Lower lobe of right lung (tissue), 2 donors: ENCODE measurements at regions not wholly inside any gene's neighbourhood (a gene's known extent, or its start where the extent isn't known, plus 50 kb on each side); places are given as distances from the start of the nearest gene placed in this dataset.
A peak's percentile ranks its signal among the peaks of the same experiment; 100 is the strongest.

ENCODE experiments used
- ATAC-seq, 2 donors: fragments of 200-7000 bp; cut with Tn5 transposase; one replicate each; pipeline ENCODE4 v1.9.1; 2020 to 2022; ENCODE audit warnings: mild to moderate bottlenecking in 2 of 2, moderate library complexity in 2 of 2
- DNase-seq: peaks from one replicate; pipeline ENCODE4 v3.0.0-alpha.2; 2020
- H3K27ac ChIP-seq: fragments of 200-600 bp; one replicate; pipeline ENCODE4 v1.8.0; 2022
- H3K27me3 ChIP-seq: fragments of 200-600 bp; one replicate; pipeline ENCODE4 v1.8.0; 2022; ENCODE audit warnings: low read depth
- H3K36me3 ChIP-seq: fragments of 200-600 bp; one replicate; pipeline ENCODE4 v1.8.0; 2022; ENCODE audit warnings: mild to moderate bottlenecking
- H3K4me1 ChIP-seq: fragments of 200-600 bp; one replicate; pipeline ENCODE4 v1.8.0; 2022
- H3K4me3 ChIP-seq: fragments of 200-600 bp; one replicate; pipeline ENCODE4 v1.8.0; 2022; ENCODE audit warnings: mild to moderate bottlenecking
- H3K9me3 ChIP-seq: fragments of 200-600 bp; one replicate; pipeline ENCODE4 v1.8.0; 2022
- intact Hi-C: fragments of 100-400 bp; cut with DNase I; formaldehyde crosslinking; loops from one replicate; pipeline ENCODE4 v1.11.0; 2022
- TF ChIP-seq, protein P1 (sequence below): fragments of 200-600 bp; IDR thresholded peaks from one replicate; pipeline ENCODE4 v1.8.0; 2022; ENCODE audit warnings: antibody characterized with exemption, mild to moderate bottlenecking
- donor health status: DM: no; HTN: yes; CAD: no; lungs with severe emphysema.

DNA sequence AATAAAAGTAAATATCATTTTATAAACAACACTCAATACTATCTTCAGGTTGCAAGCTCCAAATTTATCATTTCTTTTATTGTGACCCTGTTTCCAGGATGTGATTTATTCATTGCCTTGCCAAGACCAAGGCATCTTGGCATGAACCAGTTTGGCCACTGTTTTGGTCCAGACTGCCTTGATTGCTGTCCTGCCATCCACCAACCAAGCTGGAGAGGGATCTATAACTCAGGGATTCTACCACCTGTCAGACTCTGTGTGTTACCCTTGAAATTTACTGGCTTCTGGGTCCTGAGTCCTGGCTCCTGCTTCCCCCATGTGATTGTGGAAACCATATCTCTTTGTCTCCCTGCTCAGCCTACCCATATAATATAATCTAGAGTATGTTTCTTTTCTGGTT, 343.0 kb downstream of the GPAM start:
- ATAC-seq (no peak), DNase-seq (no peak)
- intact Hi-C loops, result no loop called here
- Histone ChIP-seq H3K4me3 (no peak overlapping the region), H3K36me3 (no peaks in the 10 kb centered on the region), H3K27ac (no peak overlapping the region), H3K9me3 (no peaks in the 10 kb centered on the region), H3K4me1 (no peaks in the 10 kb centered on the region), H3K27me3 (no peaks in the 10 kb centered on the region)
- TF ChIP-seq, protein P1, sequence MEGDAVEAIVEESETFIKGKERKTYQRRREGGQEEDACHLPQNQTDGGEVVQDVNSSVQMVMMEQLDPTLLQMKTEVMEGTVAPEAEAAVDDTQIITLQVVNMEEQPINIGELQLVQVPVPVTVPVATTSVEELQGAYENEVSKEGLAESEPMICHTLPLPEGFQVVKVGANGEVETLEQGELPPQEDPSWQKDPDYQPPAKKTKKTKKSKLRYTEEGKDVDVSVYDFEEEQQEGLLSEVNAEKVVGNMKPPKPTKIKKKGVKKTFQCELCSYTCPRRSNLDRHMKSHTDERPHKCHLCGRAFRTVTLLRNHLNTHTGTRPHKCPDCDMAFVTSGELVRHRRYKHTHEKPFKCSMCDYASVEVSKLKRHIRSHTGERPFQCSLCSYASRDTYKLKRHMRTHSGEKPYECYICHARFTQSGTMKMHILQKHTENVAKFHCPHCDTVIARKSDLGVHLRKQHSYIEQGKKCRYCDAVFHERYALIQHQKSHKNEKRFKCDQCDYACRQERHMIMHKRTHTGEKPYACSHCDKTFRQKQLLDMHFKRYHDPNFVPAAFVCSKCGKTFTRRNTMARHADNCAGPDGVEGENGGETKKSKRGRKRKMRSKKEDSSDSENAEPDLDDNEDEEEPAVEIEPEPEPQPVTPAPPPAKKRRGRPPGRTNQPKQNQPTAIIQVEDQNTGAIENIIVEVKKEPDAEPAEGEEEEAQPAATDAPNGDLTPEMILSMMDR, result no peak

DNA sequence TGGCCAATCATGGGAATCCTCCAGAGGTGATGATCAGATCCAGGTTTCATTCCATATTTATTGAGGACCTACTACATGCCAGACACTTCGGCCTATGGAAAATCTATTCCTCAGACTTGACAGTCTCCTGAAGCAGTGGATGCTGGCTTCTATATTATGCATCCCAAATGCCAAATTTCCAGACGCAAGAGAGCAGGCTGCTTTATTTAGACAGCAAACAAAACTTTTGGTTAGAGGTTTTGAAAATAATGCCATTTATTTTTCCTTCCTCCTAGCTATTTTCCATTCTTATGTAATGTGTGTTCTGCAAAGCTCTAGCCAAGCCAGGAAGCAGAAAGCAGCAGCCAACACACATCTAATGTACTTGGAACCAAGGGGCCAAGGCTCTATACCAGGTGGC, 330.8 kb downstream of the GPAM start:
- H3K9me3 ChIP-seq, result no peaks in the 10 kb centered on the region
- H3K4me3 ChIP-seq, result no peak overlapping the region
- TF ChIP-seq, protein P1, result no peak
- no peak overlapping the region for H3K27ac ChIP-seq
- intact Hi-C loops, result no loop called here
- H3K27me3 ChIP-seq, result no peaks in the 10 kb centered on the region
- ATAC-seq, result no peak
- H3K4me1 ChIP-seq, result no peaks in the 10 kb centered on the region
- no peaks in the 10 kb centered on the region for H3K36me3 ChIP-seq
- DNase-seq, result no peak

DNA sequence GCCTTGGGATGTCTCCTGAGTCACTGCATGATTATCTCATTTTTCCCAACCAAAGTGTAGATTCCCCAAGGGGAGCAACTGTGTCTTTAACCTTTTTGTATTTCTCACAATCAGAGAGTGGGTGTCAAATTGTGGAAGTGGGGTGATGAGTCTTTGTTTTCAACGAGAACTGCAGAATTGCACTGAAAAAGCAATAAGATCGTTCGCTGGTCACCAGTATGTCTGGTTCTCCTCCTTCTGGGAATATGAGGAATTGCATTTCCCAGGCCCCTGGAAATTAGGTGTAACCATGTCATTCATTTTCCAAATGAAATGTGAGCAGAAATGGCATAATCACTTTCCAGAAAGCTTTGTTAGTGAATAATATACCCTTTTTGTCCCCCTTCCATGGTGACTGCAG, 326.9 kb downstream of the GPAM start:
- DNase-seq, result no peak
- intact Hi-C loops, result no loop called here
- Histone ChIP-seq H3K4me1 (no peaks in the 10 kb centered on the region), H3K9me3 (no peaks in the 10 kb centered on the region), H3K27ac (no peak overlapping the region), H3K27me3 (no peaks in the 10 kb centered on the region), H3K36me3 (no peaks in the 10 kb centered on the region), H3K4me3 (no peak overlapping the region)
- ATAC-seq, result no peak
- TF ChIP-seq, protein P1, result peak; percentile 12

DNA sequence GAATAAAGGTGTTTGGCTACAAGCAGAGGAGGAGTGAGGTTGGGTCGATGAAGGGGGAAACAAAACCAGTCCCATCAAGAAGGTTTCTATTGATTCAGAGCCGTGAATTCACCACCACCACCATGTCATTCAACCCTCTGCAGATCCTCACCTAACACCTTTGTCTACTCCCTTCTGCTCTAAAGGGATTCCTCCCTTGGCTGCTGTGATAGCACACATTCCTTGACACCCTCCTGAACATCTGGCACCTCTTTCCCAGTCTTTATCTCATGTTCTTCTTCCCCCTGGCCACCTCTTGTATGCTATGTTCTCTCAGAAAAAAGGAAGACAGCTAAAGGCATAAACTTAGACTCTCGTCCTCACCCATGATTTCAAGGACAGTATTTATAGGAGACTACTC, 318.0 kb downstream of the GPAM start:
- H3K36me3 ChIP-seq, result no peaks in the 10 kb centered on the region
- no peaks in the 10 kb centered on the region for H3K9me3 ChIP-seq
- no peaks in the 10 kb centered on the region for H3K4me1 ChIP-seq
- H3K27ac ChIP-seq, result no peak overlapping the region
- no peak for ATAC-seq
- TF ChIP-seq, protein P1, result no peak
- no peak overlapping the region for H3K4me3 ChIP-seq
- intact Hi-C loops, result no loop called here
- no peak for DNase-seq
- H3K27me3 ChIP-seq, result no peaks in the 10 kb centered on the region

DNA sequence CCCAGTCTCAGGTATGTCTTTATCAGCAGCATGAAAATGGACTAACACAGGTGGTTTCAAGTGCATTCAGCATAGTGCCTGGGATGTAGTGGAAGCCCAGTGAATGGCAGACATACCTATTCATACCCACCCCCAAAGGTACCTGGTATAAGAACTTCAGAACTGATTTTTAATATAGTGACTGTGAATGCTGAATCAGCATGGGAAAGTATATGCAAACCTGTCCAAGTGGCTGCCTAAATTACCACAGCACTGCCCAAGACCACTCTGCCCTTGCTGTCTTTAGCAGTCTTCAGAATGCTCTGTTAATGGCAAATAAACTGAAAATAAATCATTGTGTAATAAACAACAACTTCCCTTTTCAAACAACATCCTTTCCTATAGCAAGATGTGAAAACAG, 312.1 kb downstream of the GPAM start:
- intact Hi-C loops, result no loop called here
- no peak for DNase-seq
- TF ChIP-seq, protein P1, result no peak

DNA sequence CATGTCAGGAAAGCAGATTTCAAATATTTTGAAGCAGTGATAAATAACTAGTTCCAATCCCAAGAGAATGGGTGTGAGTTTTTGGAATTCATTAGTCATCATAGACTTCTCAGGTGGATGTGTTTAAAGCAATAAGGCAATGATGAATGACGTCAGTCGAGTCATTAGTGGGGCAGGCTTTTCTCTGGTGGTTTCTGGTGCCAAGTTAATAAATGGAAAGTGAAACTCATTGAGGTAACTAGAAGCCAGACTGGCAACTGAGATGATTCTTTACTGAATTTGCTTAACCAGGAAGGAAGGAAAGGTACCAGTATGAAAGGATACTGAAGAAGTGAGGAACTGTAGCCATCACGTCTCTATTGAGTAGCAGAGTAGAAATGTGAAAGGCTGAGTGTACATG, 311.0 kb downstream of the GPAM start:
- no peak overlapping the region for H3K27ac ChIP-seq
- TF ChIP-seq, protein P1, result no peak
- intact Hi-C loops, result no loop called here
- no peaks in the 10 kb centered on the region for H3K4me1 ChIP-seq
- no peak overlapping the region for H3K4me3 ChIP-seq
- H3K36me3 ChIP-seq, result no peaks in the 10 kb centered on the region
- no peaks in the 10 kb centered on the region for H3K27me3 ChIP-seq
- DNase-seq (no peak), ATAC-seq (no peak)
- H3K9me3 ChIP-seq, result no peaks in the 10 kb centered on the region

More for the DNA sequence above, 312.1 kb downstream of the GPAM start:
- H3K36me3 ChIP-seq, result no peaks in the 10 kb centered on the region
- H3K4me1 ChIP-seq, result no peaks in the 10 kb centered on the region
- no peak overlapping the region for H3K4me3 ChIP-seq
- H3K27ac ChIP-seq, result no peak overlapping the region
- no peaks in the 10 kb centered on the region for H3K27me3 ChIP-seq
- no peaks in the 10 kb centered on the region for H3K9me3 ChIP-seq
- ATAC-seq, result no peak
